ENCODE measurements at regions not wholly inside any gene's neighbourhood (a gene's known extent, or its start where the extent isn't known, plus 50 kb on each side); places are given as distances from the start of the nearest gene placed in this dataset.

- Histone ChIP-seq H3K27ac (no peak overlapping the region), H3K36me3 (replicated peaks) (no peaks in the 10 kb centered on the region), H3K4me3 (ENCODE audit: low read depth, low read length) (no peak overlapping the region), H3K27me3 (replicated peaks) (no peaks in the 10 kb centered on the region)
- TF ChIP-seq CTCF (IDR thresholded peaks at IDR 0.05; ENCODE audit: low read depth, low read length, missing control alignments) = no peak
- peak; percentile 5 for DNase-seq
- in situ Hi-C loops (cut with HindIII; ENCODE audit: low pct_ligation_motif_present, low sequenced_read_pairs) = no loop called here
Observed at GRCh38 chr21:14321042-14321441, 61.9 kb downstream of the HSPA13 start.

GRCh38 chr21:14319805-14320204 is 63.1 kb downstream of the HSPA13 start:
- no peak for DNase-seq
- no peak overlapping the region for H3K27ac ChIP-seq
- in situ Hi-C loops (cut with HindIII; ENCODE audit: low pct_ligation_motif_present, low sequenced_read_pairs) = no loop called here
- H3K36me3 ChIP-seq (replicated peaks) = no peaks in the 10 kb centered on the region
- H3K27me3 ChIP-seq (replicated peaks) = no peaks in the 10 kb centered on the region
- no peak for TF ChIP-seq CTCF (IDR thresholded peaks at IDR 0.05; ENCODE audit: low read depth, low read length, missing control alignments)
- H3K4me3 ChIP-seq (ENCODE audit: low read depth, low read length) = no peak overlapping the region

GRCh38 chr21:14318578-14318977 is 64.4 kb downstream of the HSPA13 start:
- TF ChIP-seq CTCF (IDR thresholded peaks at IDR 0.05; ENCODE audit: low read depth, low read length, missing control alignments) = no peak
- H3K36me3 ChIP-seq (replicated peaks) = no peaks in the 10 kb centered on the region
- H3K27me3 ChIP-seq (replicated peaks) = no peaks in the 10 kb centered on the region
- no peak overlapping the region for H3K27ac ChIP-seq
- in situ Hi-C loops (cut with HindIII; ENCODE audit: low pct_ligation_motif_present, low sequenced_read_pairs) = no loop called here
- no peak for DNase-seq
- H3K4me3 ChIP-seq (ENCODE audit: low read depth, low read length) = no peak overlapping the region

DNA sequence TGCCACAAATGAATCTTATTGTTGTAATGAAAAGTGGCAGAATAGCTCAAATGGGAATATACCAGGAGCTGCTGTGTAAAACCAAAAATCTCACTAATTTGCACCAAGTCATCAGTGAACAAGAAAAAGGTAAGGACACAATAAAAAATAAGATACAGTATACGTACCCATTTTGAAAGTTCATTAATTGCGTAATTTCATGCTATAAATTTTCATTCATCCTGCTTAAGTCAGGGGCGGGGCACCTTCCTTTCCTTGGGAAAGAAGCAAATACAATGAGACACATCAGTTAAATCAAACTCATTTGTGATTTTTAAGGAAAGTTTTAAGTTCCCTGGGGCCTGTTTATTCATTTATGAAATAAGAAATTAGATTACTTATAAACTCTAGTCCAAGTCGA is 65.4 kb downstream of the HSPA13 start:
- Histone ChIP-seq H3K27ac (no peak overlapping the region), H3K4me3 (ENCODE audit: low read depth, low read length) (no peak overlapping the region), H3K27me3 (replicated peaks) (no peaks in the 10 kb centered on the region), H3K36me3 (replicated peaks) (no peaks in the 10 kb centered on the region)
- TF ChIP-seq CTCF (IDR thresholded peaks at IDR 0.05; ENCODE audit: low read depth, low read length, missing control alignments) = no peak
- in situ Hi-C loops (cut with HindIII; ENCODE audit: low pct_ligation_motif_present, low sequenced_read_pairs) = no loop called here
- DNase-seq = no peak

DNA sequence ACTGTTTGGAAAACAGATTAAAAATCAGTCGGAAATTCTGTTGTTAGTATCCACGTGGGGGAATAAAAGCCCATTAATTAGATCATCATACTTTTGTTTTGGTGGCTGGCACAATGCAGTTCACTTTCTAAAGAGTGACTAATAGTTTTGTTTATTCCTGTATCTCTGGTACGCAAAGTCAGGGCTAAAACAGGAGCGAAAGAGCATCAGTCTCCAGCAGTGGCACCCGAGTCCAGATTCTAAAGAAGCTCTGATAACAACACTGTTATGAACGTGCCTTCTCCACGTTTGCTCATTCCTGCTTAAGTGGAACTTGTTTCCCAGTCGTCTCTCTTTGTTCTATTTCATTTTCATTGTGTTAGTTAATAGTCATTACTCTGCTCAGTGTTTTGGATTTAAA is 69.6 kb downstream of the HSPA13 start:
- DNase-seq = no peak
- H3K4me3 ChIP-seq (ENCODE audit: low read depth, low read length) = no peak overlapping the region
- no peaks in the 10 kb centered on the region for H3K36me3 ChIP-seq (replicated peaks)
- no peak for TF ChIP-seq CTCF (IDR thresholded peaks at IDR 0.05; ENCODE audit: low read depth, low read length, missing control alignments)
- H3K27ac ChIP-seq = no peak overlapping the region
- no peaks in the 10 kb centered on the region for H3K27me3 ChIP-seq (replicated peaks)
- in situ Hi-C loops (cut with HindIII; ENCODE audit: low pct_ligation_motif_present, low sequenced_read_pairs) = no loop called here

DNA sequence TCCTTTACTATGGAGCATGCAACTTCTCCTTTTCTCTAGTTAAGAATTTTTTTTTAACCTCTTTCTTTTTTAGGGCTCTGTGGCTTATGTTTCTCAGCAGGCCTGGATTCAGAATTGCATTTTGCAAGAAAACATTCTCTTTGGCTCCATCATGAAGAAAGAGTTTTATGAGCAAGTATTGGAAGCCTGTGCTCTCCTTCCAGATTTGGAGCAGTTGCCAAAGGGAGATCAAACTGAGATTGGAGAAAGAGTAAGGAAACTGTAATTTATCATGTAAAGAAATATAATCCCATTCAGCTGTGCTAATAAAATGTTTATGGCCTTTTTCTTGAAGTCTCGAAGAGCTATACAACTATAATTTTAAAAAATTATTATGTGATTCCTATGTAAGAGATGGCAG is 70.1 kb downstream of the HSPA13 start:
- H3K4me3 ChIP-seq (ENCODE audit: low read depth, low read length) = no peak overlapping the region
- no peak for DNase-seq
- in situ Hi-C loops (cut with HindIII; ENCODE audit: low pct_ligation_motif_present, low sequenced_read_pairs) = no loop called here
- TF ChIP-seq CTCF (IDR thresholded peaks at IDR 0.05; ENCODE audit: low read depth, low read length, missing control alignments) = no peak
- no peaks in the 10 kb centered on the region for H3K36me3 ChIP-seq (replicated peaks)
- H3K27me3 ChIP-seq (replicated peaks) = no peaks in the 10 kb centered on the region
- no peak overlapping the region for H3K27ac ChIP-seq

Data from brain microvascular endothelial cell (primary cell).